Neural progenitor cell (in vitro differentiated cells): ENCODE measurements at regions not wholly inside any gene's neighbourhood (a gene's known extent, or its start where the extent isn't known, plus 50 kb on each side); places are given as distances from the start of the nearest gene placed in this dataset.

Experiments used
- DNase-seq: peaks from one replicate; pipeline ENCODE4 v3.0.0-alpha.2; 2016; ENCODE audit warnings: low spot score
- H2AFZ ChIP-seq: fragments of 200-600 bp; sonication (generic); replicated peaks from 2 replicates; pipeline ENCODE4 v1.6.1; 2016; ENCODE audit warnings: antibody characterized with exemption
- H3F3A ChIP-seq: fragments of 200-600 bp; sonication (generic); 2 replicates; pipeline ENCODE4 v1.6.1; 2016; ENCODE audit warnings: antibody characterized with exemption, low read depth
- H3K27ac ChIP-seq: fragments of 200-600 bp; sonication (generic); 2 replicates; pipeline ENCODE4 v1.5.1; 2016; ENCODE audit warnings: mild to moderate bottlenecking
- H3K27me3 ChIP-seq: fragments of 200-600 bp; sonication (generic); 2 replicates; pipeline ENCODE4 v1.6.1; 2016; ENCODE audit warnings: mild to moderate bottlenecking, moderate library complexity
- H3K36me3 ChIP-seq: fragments of 200-600 bp; sonication (generic); 2 replicates; pipeline ENCODE4 v1.5.1; 2016
- H3K4me1 ChIP-seq: fragments of 200-600 bp; sonication (generic); 2 replicates; pipeline ENCODE4 v1.6.1; 2016; ENCODE audit warnings: mixed run types
- H3K4me2 ChIP-seq: fragments of 200-600 bp; sonication (generic); 2 replicates; pipeline ENCODE4 v1.6.1; 2016
- H3K4me3 ChIP-seq: fragments of 200-600 bp; sonication (generic); 2 replicates; pipeline ENCODE4 v1.5.1; 2016
- H3K79me2 ChIP-seq: fragments of 200-600 bp; sonication (generic); 2 replicates; pipeline ENCODE4 v1.6.1; 2016; ENCODE audit warnings: low read depth
- H3K9ac ChIP-seq: fragments of 200-600 bp; sonication (generic); 2 replicates; pipeline ENCODE4 v1.6.1; 2016
- H3K9me3 ChIP-seq: fragments of 200-600 bp; sonication (generic); 2 replicates; pipeline ENCODE4 v1.5.1; 2016; ENCODE audit warnings: low read depth
- H4K20me1 ChIP-seq: fragments of 200-600 bp; sonication (generic); 2 replicates; pipeline ENCODE4 v1.6.1; 2016; ENCODE audit warnings: low read depth
- H3K27ac Mint-ChIP-seq: 3 replicates; pipeline ENCODE4 v1.8.0; 2021; ENCODE audit warnings: mixed read lengths
- H3K27me3 Mint-ChIP-seq: 2 replicates; pipeline ENCODE4 v1.8.0; 2022; ENCODE audit warnings: low read depth, mild to moderate bottlenecking, inconsistent platforms, moderate library complexity, mixed read lengths; ENCODE audit not compliant: insufficient read depth
- H3K36me3 Mint-ChIP-seq: 3 replicates; pipeline ENCODE4 v1.8.0; 2021; ENCODE audit warnings: mixed read lengths
- H3K4me1 Mint-ChIP-seq: 3 replicates; pipeline ENCODE4 v1.8.0; 2021; ENCODE audit warnings: mixed read lengths
- H3K4me3 Mint-ChIP-seq: 3 replicates; pipeline ENCODE4 v1.8.0; 2021; ENCODE audit warnings: mild to moderate bottlenecking, moderate library complexity, mixed read lengths
- H3K9me3 Mint-ChIP-seq: 3 replicates; pipeline ENCODE4 v1.8.0; 2020; ENCODE audit warnings: mixed read lengths
- CTCF ChIP-seq: fragments of 200-600 bp; sonication (generic); IDR thresholded peaks from 2 replicates; pipeline ENCODE4 v1.5.1; 2017; ENCODE audit warnings: antibody characterized with exemption, mild to moderate bottlenecking
- EZH2 ChIP-seq: fragments of 200-600 bp; sonication (generic); IDR thresholded peaks from 2 replicates; pipeline ENCODE4 v1.6.1; 2017; ENCODE audit warnings: antibody characterized with exemption, mild to moderate bottlenecking, moderate library complexity
- EZH2phosphoT487 ChIP-seq: fragments of 200-600 bp; sonication (generic); IDR thresholded peaks from 2 replicates; pipeline ENCODE4 v1.6.1; 2017; ENCODE audit warnings: antibody characterized with exemption

GRCh38 chr4:126591583-126591982 lies 1041.2 kb upstream of the INTU start:
- H3K27me3 ChIP-seq = no peaks in the 10 kb centered on the region
- H3K27me3 Mint-ChIP-seq = no peaks in the 10 kb centered on the region
- H3K36me3 ChIP-seq = no peaks in the 10 kb centered on the region
- TF ChIP-seq EZH2phosphoT487 (no peak), EZH2 (no peak), CTCF (no peak)
- H3K9me3 ChIP-seq = no peaks in the 10 kb centered on the region
- no peak overlapping the region for H3K9ac ChIP-seq
- H3K9me3 Mint-ChIP-seq = peaks cover 8% of the 10 kb centered on the region
- H3K27ac Mint-ChIP-seq = no peak overlapping the region
- no peaks in the 10 kb centered on the region for H3K79me2 ChIP-seq
- no peak overlapping the region for H3K27ac ChIP-seq
- no peaks in the 10 kb centered on the region for H3K4me1 ChIP-seq
- no peaks in the 10 kb centered on the region for H3K4me1 Mint-ChIP-seq
- no peak overlapping the region for H3K4me3 Mint-ChIP-seq
- no peaks in the 10 kb centered on the region for H4K20me1 ChIP-seq
- H3F3A ChIP-seq = no peaks in the 10 kb centered on the region
- no peaks in the 10 kb centered on the region for H3K36me3 Mint-ChIP-seq
- no peak overlapping the region for H3K4me2 ChIP-seq
- DNase-seq = no peak
- H3K4me3 ChIP-seq = no peak overlapping the region
- peak overlapping the region; percentile 10 for H2AFZ ChIP-seq

GRCh38 chr4:126592088-126592487 lies 1040.7 kb upstream of the INTU start:
- Histone ChIP-seq H2AFZ (peak overlapping the region; percentile 10), H3K27me3 (no peaks in the 10 kb centered on the region), H3K9ac (no peak overlapping the region), H3K4me3 (no peak overlapping the region), H3K36me3 (no peaks in the 10 kb centered on the region), H3K27ac (no peak overlapping the region), H3K9me3 (no peaks in the 10 kb centered on the region), H4K20me1 (no peaks in the 10 kb centered on the region), H3F3A (no peaks in the 10 kb centered on the region), H3K4me1 (no peaks in the 10 kb centered on the region), H3K79me2 (no peaks in the 10 kb centered on the region), H3K4me2 (no peak overlapping the region)
- no peak for DNase-seq
- H3K36me3 Mint-ChIP-seq = no peaks in the 10 kb centered on the region
- H3K4me1 Mint-ChIP-seq = no peaks in the 10 kb centered on the region
- no peaks in the 10 kb centered on the region for H3K27me3 Mint-ChIP-seq
- TF ChIP-seq EZH2phosphoT487 (no peak), CTCF (peak; percentile 50)
- H3K27ac Mint-ChIP-seq = no peak overlapping the region
- H3K4me3 Mint-ChIP-seq = no peak overlapping the region
- peaks cover 8% of the 10 kb centered on the region for H3K9me3 Mint-ChIP-seq

- H3F3A ChIP-seq = no peaks in the 10 kb centered on the region
- H3K4me2 ChIP-seq = no peak overlapping the region
- Mint-ChIP-seq H3K4me3 (no peak overlapping the region), H3K36me3 (no peaks in the 10 kb centered on the region), H3K27me3 (no peaks in the 10 kb centered on the region), H3K27ac (no peak overlapping the region), H3K4me1 (no peaks in the 10 kb centered on the region), H3K9me3 (peaks cover 5% of the 10 kb centered on the region)
- TF ChIP-seq EZH2phosphoT487 (no peak), EZH2 (no peak), CTCF (no peak)
- no peak for DNase-seq
- H3K9me3 ChIP-seq = no peaks in the 10 kb centered on the region
- no peak overlapping the region for H3K9ac ChIP-seq
- no peaks in the 10 kb centered on the region for H3K4me1 ChIP-seq
- H2AFZ ChIP-seq = no peak overlapping the region
- H4K20me1 ChIP-seq = no peaks in the 10 kb centered on the region
- H3K27me3 ChIP-seq = no peaks in the 10 kb centered on the region
- no peak overlapping the region for H3K27ac ChIP-seq
- H3K36me3 ChIP-seq = no peaks in the 10 kb centered on the region
- no peaks in the 10 kb centered on the region for H3K79me2 ChIP-seq
- H3K4me3 ChIP-seq = no peak overlapping the region
Observed at GRCh38 chr4:126593626-126594025, 1039.1 kb upstream of the INTU start.

- Mint-ChIP-seq H3K36me3 (no peaks in the 10 kb centered on the region), H3K27me3 (no peaks in the 10 kb centered on the region), H3K4me3 (no peak overlapping the region), H3K4me1 (no peaks in the 10 kb centered on the region), H3K27ac (no peak overlapping the region), H3K9me3 (peaks cover 4% of the 10 kb centered on the region)
- Histone ChIP-seq H4K20me1 (no peaks in the 10 kb centered on the region), H3K9ac (no peak overlapping the region), H3K27ac (no peak overlapping the region), H3F3A (no peaks in the 10 kb centered on the region), H3K27me3 (no peaks in the 10 kb centered on the region), H3K4me1 (no peaks in the 10 kb centered on the region), H3K4me2 (no peak overlapping the region), H2AFZ (no peak overlapping the region), H3K36me3 (no peaks in the 10 kb centered on the region), H3K79me2 (no peaks in the 10 kb centered on the region), H3K9me3 (no peaks in the 10 kb centered on the region), H3K4me3 (no peak overlapping the region)
- no peak for TF ChIP-seq EZH2
- TF ChIP-seq CTCF = no peak
- no peak for TF ChIP-seq EZH2phosphoT487
- no peak for DNase-seq
Observed at GRCh38 chr4:126595643-126596042, 1037.1 kb upstream of the INTU start.
